ENCODE measurements at regions not wholly inside any gene's neighbourhood (a gene's known extent, or its start where the extent isn't known, plus 50 kb on each side); places are given as distances from the start of the nearest gene placed in this dataset.

DNA sequence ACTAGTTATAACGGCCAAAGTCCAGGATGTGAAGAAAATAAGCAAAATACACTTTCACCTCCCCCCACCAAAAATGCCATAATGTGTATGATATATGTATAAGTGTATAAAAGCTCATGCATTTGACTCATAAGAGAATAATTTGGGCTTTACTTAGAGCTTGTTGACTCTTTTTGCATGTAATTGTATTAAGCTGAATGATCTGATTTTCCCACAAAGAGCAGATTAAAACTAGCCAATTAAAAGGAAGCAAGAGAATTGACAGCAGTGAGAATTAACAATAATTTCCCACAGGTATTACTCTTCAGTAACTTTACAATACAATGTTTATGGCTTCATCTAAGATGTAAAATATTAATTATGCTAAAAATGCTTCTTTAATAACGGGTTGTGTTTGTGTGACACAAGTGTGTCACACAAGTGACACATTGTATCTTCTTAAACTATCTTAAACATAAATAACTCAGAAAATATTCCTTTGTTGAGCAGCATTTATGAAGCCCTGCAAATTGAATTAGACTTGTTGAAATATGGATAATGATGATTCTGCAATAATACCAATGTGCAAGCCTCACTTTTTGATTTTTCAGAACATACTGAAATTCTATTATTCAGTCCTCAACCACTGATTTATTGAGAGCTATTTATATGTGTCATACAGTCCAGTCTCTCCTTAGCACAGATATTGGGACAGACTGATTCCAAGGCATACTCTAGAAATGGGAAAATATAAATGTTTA, 134.5 kb downstream of the SLIT2 start:
- TF ChIP-seq EP300 (IDR thresholded peaks at IDR 0.05) (no peak), POLR2A (IDR thresholded peaks at IDR 0.05; ENCODE audit: low read depth) (no peak), POLR2AphosphoS5 (IDR thresholded peaks at IDR 0.05) (no peak)
- TF ChIP-seq, protein P1, sequence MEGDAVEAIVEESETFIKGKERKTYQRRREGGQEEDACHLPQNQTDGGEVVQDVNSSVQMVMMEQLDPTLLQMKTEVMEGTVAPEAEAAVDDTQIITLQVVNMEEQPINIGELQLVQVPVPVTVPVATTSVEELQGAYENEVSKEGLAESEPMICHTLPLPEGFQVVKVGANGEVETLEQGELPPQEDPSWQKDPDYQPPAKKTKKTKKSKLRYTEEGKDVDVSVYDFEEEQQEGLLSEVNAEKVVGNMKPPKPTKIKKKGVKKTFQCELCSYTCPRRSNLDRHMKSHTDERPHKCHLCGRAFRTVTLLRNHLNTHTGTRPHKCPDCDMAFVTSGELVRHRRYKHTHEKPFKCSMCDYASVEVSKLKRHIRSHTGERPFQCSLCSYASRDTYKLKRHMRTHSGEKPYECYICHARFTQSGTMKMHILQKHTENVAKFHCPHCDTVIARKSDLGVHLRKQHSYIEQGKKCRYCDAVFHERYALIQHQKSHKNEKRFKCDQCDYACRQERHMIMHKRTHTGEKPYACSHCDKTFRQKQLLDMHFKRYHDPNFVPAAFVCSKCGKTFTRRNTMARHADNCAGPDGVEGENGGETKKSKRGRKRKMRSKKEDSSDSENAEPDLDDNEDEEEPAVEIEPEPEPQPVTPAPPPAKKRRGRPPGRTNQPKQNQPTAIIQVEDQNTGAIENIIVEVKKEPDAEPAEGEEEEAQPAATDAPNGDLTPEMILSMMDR (IDR thresholded peaks at IDR 0.05): no peak
